Activated CD8-positive, alpha-beta memory T cell treated with anti-CD3 and anti-CD28 coated beads for 48 hours (primary cell): ENCODE measurements at regions not wholly inside any gene's neighbourhood (a gene's known extent, or its start where the extent isn't known, plus 50 kb on each side); places are given as distances from the start of the nearest gene placed in this dataset.

Experiments used
- DNase-seq, 3 experiments: peaks; one replicate each; pipeline ENCODE4 v3.0.0-alpha.2; 2020; ENCODE audit warnings: low read depth in 2 of 3, low spot score in 2 of 3

- no peak for DNase-seq
Measured at GRCh38 chr5:124333298-124333979, 413.0 kb downstream of the ZNF608 start.

GRCh38 chr5:124332273-124332672, 414.2 kb downstream of the ZNF608 start:
- no peak for DNase-seq

GRCh38 chr5:124330595-124331220, 415.7 kb downstream of the ZNF608 start:
- no peak for DNase-seq

- DNase-seq: no peak
Measured at GRCh38 chr5:124328201-124328600, 418.2 kb downstream of the ZNF608 start.

- DNase-seq: no peak
Measured at GRCh38 chr5:124318661-124319060, 427.8 kb downstream of the ZNF608 start.

GRCh38 chr5:124317451-124317850, 429.0 kb downstream of the ZNF608 start:
- no peak for DNase-seq

GRCh38 chr5:124315741-124316415, 430.6 kb downstream of the ZNF608 start:
- no peak for DNase-seq

GRCh38 chr5:124310453-124310852, 436.0 kb downstream of the ZNF608 start:
- DNase-seq: no peak

GRCh38 chr5:124309241-124309980, 437.0 kb downstream of the ZNF608 start:
- DNase-seq: no peak

- DNase-seq: no peak
Measured at GRCh38 chr5:124303366-124303765, 443.1 kb downstream of the ZNF608 start.

- DNase-seq: no peak
Measured at GRCh38 chr5:124302533-124302932, 443.9 kb downstream of the ZNF608 start.

- DNase-seq: no peak
Measured at GRCh38 chr5:124301850-124302249, 444.6 kb downstream of the ZNF608 start.

- no peak for DNase-seq
Measured at GRCh38 chr5:124300815-124301621, 445.4 kb downstream of the ZNF608 start.

- DNase-seq: no peak
Measured at GRCh38 chr5:124297826-124298225, 448.6 kb downstream of the ZNF608 start.

GRCh38 chr5:124292322-124292855, 454.1 kb downstream of the ZNF608 start:
- no peak for DNase-seq

GRCh38 chr5:124289641-124290311, 456.7 kb downstream of the ZNF608 start:
- DNase-seq: no peak

GRCh38 chr5:124289130-124289529, 457.3 kb downstream of the ZNF608 start:
- DNase-seq: no peak

- no peak for DNase-seq
Measured at GRCh38 chr5:124287813-124288212, 458.6 kb downstream of the ZNF608 start.

GRCh38 chr5:124285733-124286132, 460.7 kb downstream of the ZNF608 start:
- no peak for DNase-seq

GRCh38 chr5:124285071-124285470, 461.4 kb downstream of the ZNF608 start:
- DNase-seq: no peak
